VCaP (cell line): ENCODE measurements at regions not wholly inside any gene's neighbourhood (a gene's known extent, or its start where the extent isn't known, plus 50 kb on each side); places are given as distances from the start of the nearest gene placed in this dataset.
A peak's percentile ranks its signal among the peaks of the same experiment; 100 is the strongest.

ENCODE experiments used
- H3K27ac ChIP-seq: fragments of 450-650 bp; 2 replicates; pipeline ENCODE4 v1.5.1; 2017
- CTCF ChIP-seq: fragments of 450-650 bp; conservative IDR thresholded peaks from 2 replicates; pipeline ENCODE4 v1.5.1; 2017; ENCODE audit warnings: mild to moderate bottlenecking, moderate library complexity

GRCh38 chr18:78602430-78602829, 377.2 kb upstream of the SALL3 start:
- TF ChIP-seq CTCF = no peak
- no peak overlapping the region for H3K27ac ChIP-seq

- no peak overlapping the region for H3K27ac ChIP-seq
- TF ChIP-seq CTCF = no peak
Observed at GRCh38 chr18:78603102-78603983, 376.3 kb upstream of the SALL3 start.

- no peak for TF ChIP-seq CTCF
- no peak overlapping the region for H3K27ac ChIP-seq
Observed at GRCh38 chr18:78605255-78605654, 374.4 kb upstream of the SALL3 start.

- no peak for TF ChIP-seq CTCF
- H3K27ac ChIP-seq = peak overlapping the region; percentile 14; the same call in 1 of the 2 replicates
Observed at GRCh38 chr18:78607221-78607620, 372.4 kb upstream of the SALL3 start.

GRCh38 chr18:78607784-78608183, 371.8 kb upstream of the SALL3 start:
- TF ChIP-seq CTCF = no peak
- peak overlapping the region; percentile 14; the same call in 1 of the 2 replicates for H3K27ac ChIP-seq

GRCh38 chr18:78610179-78610578, 369.4 kb upstream of the SALL3 start:
- TF ChIP-seq CTCF = no peak
- peak overlapping the region; percentile 43; the same call in 1 of the 2 replicates for H3K27ac ChIP-seq

GRCh38 chr18:78611201-78611800, 368.3 kb upstream of the SALL3 start:
- no peak for TF ChIP-seq CTCF
- peak overlapping the region; percentile 43 for H3K27ac ChIP-seq
